NT2/D1 (cell line): ENCODE measurements at regions not wholly inside any gene's neighbourhood (a gene's known extent, or its start where the extent isn't known, plus 50 kb on each side); places are given as distances from the start of the nearest gene placed in this dataset.

ENCODE experiments used
- YY1 ChIP-seq: IDR thresholded peaks from 2 replicates; pipeline ENCODE4 v1.6.1; 2011; ENCODE audit not compliant: insufficient read length, insufficient read depth
- ZNF274 ChIP-seq: IDR thresholded peaks from 2 replicates; pipeline ENCODE4 v1.6.1; 2011; ENCODE audit warnings: mild to moderate bottlenecking, low read depth, low read length

DNA sequence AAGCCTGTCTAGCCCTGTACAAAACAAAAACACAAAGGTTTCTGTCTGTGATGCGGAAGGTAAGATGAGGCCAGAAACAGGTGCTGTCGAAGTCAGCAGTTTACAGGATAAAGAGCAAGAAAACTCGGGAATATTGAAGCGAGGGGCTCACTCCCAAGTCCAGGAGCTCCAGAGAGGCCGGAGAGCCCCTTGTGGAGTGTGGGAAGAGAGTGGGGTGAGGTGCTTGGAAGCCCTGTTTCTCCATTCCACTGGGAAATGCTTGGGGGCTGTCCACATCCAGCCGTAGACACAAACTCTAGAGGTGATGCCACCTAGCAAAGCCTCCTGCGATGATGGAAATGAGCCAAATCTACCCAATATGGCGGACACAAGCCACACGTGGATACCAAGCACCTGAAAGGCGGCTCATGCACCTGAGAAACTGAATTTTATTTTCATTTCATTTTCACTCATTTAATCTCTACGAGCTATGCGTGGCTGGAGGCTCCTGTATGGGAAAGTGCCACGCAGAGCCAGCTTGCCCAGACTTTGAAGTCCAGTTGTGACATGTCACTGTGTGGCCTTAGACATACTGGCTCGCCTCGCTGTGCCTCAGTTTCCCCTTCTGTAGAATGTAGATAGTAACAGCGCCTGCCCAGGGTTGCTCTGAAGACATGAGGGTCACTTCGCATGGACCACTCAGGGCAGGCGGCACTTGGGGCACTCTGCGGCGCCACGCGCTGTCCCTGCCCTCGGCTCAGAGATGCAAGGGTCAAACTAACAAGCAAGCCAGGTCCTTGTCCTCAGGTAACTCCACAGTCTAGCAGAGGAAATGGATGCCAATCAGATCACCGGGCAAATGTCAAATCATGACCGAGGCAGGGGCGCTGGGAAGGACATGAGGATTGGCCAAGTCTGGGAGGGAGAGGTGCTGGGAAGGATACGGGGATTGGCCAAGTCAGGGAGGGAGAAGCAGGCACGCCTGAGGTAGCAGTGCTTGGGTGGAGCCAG, 684.7 kb downstream of the TBC1D22A start:
- TF ChIP-seq YY1 (no peak), ZNF274 (no peak)
